HG03066 (cell line): ENCODE measurements at regions not wholly inside any gene's neighbourhood (a gene's known extent, or its start where the extent isn't known, plus 50 kb on each side); places are given as distances from the start of the nearest gene placed in this dataset.
"Not testable (repeated sequence)": the region's sequence is repeated elsewhere in the genome, so short reads cannot be mapped to it uniquely, and the experiment has no call there.

Experiments
- ATAC-seq: cut with Tn5 transposase; IDR thresholded peaks from one replicate; pipeline ENCODE4 v1.9.1; 2021; ENCODE audit warnings: low read depth; ENCODE audit not compliant: unreplicated experiment

DNA sequence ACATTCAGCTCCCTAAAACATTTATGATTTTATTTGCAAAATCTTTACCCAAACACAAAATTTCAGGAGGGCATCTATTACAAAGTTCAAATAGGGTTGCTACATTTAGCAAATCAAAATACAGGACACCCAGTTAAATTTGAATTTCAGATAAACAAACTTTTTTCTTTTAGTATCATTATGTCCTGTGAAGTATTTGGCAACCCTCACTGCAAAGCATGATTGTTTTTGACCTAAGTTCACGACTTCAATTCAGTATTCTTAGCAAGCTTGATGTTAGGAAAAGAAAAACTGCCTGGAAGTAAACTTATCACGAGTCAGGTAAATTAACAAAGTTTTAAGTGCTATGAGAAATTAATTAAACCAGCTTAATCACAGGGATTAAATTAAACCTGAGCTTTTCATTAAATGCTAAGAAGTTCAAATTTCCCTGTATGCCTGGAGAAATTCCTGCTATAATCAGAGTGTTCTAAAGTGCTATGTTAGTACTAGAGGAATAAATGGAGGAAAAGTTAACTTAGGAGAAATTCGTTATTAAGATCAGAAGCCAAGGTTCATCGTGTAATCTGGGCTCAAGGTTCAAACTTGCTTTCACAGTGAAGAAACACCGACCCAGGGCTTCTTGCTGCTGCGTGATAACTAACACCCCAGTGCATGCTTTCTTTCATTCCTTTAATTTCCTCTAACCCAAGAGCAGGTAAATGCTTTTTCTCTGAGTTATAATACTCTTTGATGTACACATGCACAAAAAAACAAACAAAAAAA, 298.1 kb downstream of the FOXO1 start:
- ATAC-seq, result no peak

DNA sequence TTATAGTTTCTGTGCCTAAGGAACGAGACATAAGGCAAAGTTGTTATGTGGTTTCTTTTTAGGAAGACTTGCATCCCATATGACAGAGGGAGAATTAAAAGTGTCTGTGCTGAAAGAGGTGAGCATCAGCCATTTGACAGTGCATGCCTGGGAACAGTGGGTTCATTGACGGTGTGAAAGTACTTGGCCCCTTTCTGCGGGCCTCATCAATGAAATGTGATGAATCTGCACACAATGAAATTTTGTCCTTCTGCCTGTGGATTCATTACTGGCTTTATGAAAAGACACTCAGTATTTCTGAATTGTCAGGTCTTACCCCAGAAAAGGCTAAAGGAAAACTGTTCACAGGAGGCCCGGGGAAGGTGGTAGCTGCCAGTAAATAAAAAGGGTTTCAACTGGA, 295.8 kb downstream of the FOXO1 start:
- no peak for ATAC-seq

- no peak for ATAC-seq
These were observed 294.8 kb downstream of the FOXO1 start for GRCh38 chr13:40371531-40372125.

- ATAC-seq, result not testable (repeated sequence)
These were observed 292.8 kb downstream of the FOXO1 start for GRCh38 chr13:40373608-40374007.

DNA sequence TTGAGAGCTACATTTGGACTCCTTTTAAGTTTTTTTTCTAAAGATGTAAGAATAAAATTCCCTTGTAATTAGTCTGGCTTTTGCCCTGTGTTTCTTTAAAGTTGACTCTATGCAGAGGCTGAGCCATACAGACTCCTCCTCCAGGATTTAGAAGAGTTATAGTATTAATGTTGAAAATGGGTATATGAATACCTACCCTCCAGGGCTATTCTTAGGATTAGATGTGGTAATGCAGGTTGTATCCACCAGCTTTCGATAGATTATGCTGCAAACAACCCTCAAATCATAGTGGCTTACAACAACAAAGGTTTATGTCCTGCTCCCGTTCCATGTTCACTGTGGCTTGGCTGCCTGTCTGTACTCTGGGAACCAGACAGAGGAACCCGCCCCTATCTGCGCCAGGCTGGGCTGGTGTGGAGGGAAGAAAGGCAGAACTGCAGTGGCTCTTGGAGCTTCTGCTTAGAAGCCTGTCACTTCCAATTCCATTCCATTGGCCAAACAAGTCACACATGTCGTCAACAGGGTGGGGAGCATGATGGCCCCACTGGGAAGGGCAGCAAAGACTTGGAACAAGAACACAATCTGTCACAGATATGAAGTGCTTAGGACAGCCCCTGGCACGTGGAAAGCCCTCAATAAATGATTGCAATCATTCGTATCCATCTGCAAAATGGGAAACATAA, 290.8 kb downstream of the FOXO1 start:
- ATAC-seq, result no peak

DNA sequence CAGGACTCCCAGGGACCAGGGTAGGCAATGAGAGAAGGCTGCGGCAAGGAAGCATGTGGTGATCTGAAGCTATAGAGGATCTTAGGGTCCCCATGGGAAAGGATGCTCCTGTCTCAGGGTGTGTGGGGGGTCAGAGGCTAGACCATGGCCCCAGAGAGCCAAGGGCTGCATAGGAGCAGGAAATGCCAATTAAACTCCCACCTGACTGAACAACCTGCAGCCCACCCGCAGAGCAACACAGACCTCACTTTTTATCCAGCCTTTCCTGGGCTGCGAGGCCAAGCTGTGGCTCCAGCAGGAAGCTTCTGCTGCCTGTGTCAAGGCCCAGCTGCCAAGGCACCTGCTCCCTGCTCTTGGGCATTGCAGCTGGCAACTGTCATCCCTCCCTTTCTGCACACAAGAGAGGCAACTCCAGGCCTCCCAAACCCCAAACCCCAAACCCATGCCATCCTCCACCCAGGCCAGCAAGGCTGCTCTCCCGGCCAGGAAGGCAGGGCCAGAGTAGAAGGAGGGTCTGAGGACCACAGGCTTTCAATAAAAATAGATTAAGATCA, 290.1 kb downstream of the FOXO1 start:
- no peak for ATAC-seq

GRCh38 chr13:40376867-40377535, 289.4 kb downstream of the FOXO1 start:
- no peak for ATAC-seq

GRCh38 chr13:40377783-40378182, 288.7 kb downstream of the FOXO1 start:
- no peak for ATAC-seq

DNA sequence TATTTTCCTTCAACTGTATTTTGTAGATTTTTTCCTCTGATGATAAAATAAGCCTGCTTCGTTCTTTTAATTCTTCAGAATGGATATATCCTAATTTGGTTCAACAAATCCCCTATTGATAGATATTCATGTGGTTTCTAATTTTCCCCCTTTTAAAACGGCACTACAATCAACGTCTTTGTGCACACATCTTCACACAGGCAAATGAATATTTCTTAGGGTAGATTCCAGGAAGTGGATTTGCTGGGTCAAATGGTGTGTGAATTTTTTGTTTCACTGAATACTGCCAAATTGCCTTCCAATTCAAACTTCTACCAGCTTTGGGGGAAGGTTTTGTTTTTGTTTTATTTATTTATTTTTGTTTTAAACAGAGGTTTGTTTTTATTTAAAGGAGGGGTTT, 287.2 kb downstream of the FOXO1 start:
- no peak for ATAC-seq

DNA sequence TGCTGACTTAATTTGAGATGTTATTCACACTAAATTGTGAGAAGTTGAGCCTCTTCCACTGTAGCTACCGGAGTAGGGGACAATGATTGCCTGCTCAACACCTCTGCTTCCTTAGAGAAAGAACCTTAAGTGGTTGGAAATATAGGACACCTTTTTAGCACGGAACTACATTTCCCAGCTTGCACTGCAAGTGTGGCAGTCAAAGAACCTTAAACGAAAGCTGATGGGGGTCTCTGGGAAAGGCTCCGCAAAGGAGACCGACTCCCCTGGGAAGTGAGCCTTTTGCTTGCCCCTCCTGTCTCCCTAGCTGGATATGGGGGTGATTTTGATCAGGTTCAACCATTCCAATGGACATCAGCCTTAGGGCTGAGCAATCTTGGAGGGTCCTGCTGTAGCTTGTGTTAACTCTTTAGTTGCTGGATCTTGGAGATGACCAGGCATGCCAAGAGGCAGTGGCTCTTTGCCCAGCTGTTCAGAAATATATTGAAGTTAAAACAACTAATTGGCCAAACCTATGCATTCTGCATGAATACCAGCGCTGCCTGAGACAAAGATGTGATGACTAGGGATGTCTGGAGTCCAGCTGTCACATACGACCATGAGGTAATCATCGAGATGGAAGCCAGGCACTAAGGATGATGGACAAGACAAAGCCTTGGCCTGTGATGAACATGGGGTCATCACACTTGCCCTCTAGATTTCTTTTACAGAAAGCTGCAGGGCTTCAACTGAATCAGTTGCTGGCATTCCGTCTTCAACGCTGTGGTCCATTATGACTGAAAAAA, 286.5 kb downstream of the FOXO1 start:
- no peak for ATAC-seq

GRCh38 chr13:40381935-40382764, 284.3 kb downstream of the FOXO1 start:
- no peak for ATAC-seq

- no peak for ATAC-seq
These were observed 283.3 kb downstream of the FOXO1 start for GRCh38 chr13:40383132-40383531.

DNA sequence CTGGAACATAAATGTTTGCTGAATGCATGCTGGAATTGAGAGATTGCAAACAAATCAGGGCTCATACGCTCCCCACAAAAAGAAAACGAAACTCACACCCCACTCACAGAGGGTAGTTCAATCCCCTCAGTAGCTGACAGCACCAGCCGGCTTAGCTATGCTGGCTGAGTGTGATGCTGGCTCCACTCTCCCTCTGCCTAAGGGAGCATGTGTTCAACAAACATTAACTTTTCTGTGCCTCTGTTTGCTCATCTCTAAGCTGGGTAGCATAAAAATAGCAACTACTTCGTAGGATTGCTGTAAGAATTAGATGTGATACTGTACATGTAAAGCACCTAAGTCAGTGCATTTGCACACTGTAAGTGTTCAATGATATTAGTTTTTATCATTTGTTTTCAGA, 282.6 kb downstream of the FOXO1 start:
- ATAC-seq, result no peak

- ATAC-seq, result no peak
These were observed 281.2 kb downstream of the FOXO1 start for GRCh38 chr13:40384976-40385857.

GRCh38 chr13:40385858-40386180, 280.6 kb downstream of the FOXO1 start:
- ATAC-seq, result no peak

DNA sequence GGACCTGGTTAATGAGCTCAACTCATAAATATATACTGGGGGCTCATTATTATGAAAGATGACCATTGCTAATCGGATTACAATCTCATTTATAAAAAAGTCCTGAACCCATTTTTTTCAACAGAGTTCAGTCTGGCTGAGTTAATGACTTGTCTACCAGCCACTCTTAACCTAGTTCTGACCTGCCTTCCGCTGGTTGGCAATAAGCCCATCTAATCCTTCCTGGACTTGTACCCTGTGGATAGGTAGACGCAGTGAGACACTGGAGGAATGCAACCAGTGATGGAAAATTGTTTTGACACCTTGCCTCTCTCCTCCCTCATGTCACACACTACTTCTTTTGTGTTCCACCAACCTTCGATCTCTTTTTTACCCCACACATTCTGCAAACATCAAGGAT, 279.9 kb downstream of the FOXO1 start:
- no peak for ATAC-seq

- ATAC-seq, result no peak
These were observed 278.7 kb downstream of the FOXO1 start for GRCh38 chr13:40387775-40388174.

DNA sequence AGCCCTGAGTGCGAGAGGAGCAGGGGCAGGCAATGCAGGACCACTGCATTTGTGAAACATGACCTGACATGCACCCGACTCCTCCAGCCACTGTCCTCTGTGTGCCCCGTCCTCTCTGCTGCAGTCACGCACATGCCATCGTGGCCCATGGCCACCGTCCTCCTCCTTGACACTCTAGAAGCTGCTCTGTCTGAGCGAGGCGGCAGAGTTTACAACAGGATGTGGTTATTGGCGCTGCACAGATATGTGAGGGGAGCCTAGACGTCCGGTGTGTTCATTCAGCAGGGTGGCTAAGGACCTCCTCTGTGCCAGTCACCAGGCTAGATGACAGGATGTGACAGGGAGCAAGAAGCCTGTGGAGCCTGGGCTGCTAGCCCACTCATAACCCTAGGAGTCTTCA, 277.8 kb downstream of the FOXO1 start:
- peak; percentile 99 for ATAC-seq
